ENCODE measurements at regions not wholly inside any gene's neighbourhood (a gene's known extent, or its start where the extent isn't known, plus 50 kb on each side); places are given as distances from the start of the nearest gene placed in this dataset.

GRCh38 chr3:111414531-111414930 is 127.5 kb upstream of the CD96 start:
- CTCF ChIA-PET = no interaction called here
- RAD21 ChIA-PET (ENCODE audit: low non-redundant PET in 1 of 2, low total read pairs in 2 of 2, uncharacterized antibody in 2 of 2, unreplicated experiment in 2 of 2) = no interaction called here
- ATAC-seq (no peak), DNase-seq (ENCODE audit: low read depth, low spot score) (no peak)
- POLR2A ChIA-PET = no interaction called here
- intact Hi-C loops (cut with micrococcal nuclease) = no loop called here
- Histone ChIP-seq H3K4me3 (replicated peaks in 1 of 2; ENCODE audit: low read depth in 1 of 2, low read length in 2 of 2) (no peak overlapping the region), H4K20me1 (ENCODE audit: insufficient read depth) (no peaks in the 10 kb centered on the region), H3K9me2 (ENCODE audit: insufficient read depth) (no peaks in the 10 kb centered on the region), H3K9me3 (ENCODE audit: control insufficient read depth in 1 of 2, insufficient read depth in 1 of 2, low read depth in 1 of 2, low read length in 2 of 2) (no peaks in the 10 kb centered on the region), H3K4me1 (ENCODE audit: control insufficient read depth in 1 of 2, insufficient read depth in 2 of 2, low read length in 2 of 2) (no peaks in the 10 kb centered on the region), H3K4me2 (ENCODE audit: low read length) (no peak overlapping the region), H3K27me3 (ENCODE audit: insufficient read depth, low read length) (no peaks in the 10 kb centered on the region), H3K27ac (ENCODE audit: low read depth, low read length) (no peak overlapping the region), H3K79me2 (ENCODE audit: insufficient read depth, low read length) (no peaks in the 10 kb centered on the region), H2AFZ (ENCODE audit: low read depth, low read length, poor library complexity, severe bottlenecking) (no peak overlapping the region), H3K36me3 (ENCODE audit: control insufficient read depth in 1 of 2, insufficient read depth in 2 of 2, low read length in 2 of 2) (no peaks in the 10 kb centered on the region), H3K9ac (ENCODE audit: low read length) (no peak overlapping the region)
- no peak for TF ChIP-seq RAD21 (IDR thresholded peaks at IDR 0.05; ENCODE audit: low read depth)
- TF ChIP-seq MAX (IDR thresholded peaks at IDR 0.05) = no peak
- TF ChIP-seq CBX3 (IDR thresholded peaks at IDR 0.05; ENCODE audit: low read depth) = no peak
- no peak for TF ChIP-seq ZFX (IDR thresholded peaks at IDR 0.05)
- no peak for TF ChIP-seq EZH2phosphoT487 (IDR thresholded peaks at IDR 0.05; ENCODE audit: borderline replicate concordance)
- TF ChIP-seq ZNF274 (IDR thresholded peaks at IDR 0.05; ENCODE audit: low read depth, low read length) = no peak
- TF ChIP-seq SP1 (IDR thresholded peaks at IDR 0.05; ENCODE audit: low read depth) = no peak
- TF ChIP-seq ELF1 (IDR thresholded peaks at IDR 0.05; ENCODE audit: borderline replicate concordance, low read depth) = no peak
- TF ChIP-seq REST (IDR thresholded peaks at IDR 0.05; ENCODE audit: low read depth) = no peak
- TF ChIP-seq ZBTB33 (IDR thresholded peaks at IDR 0.05; ENCODE audit: extremely low read depth, insufficient replicate concordance, low read length) = no peak
- no peak for TF ChIP-seq POLR2A (IDR thresholded peaks at IDR 0.05; ENCODE audit: borderline replicate concordance, extremely low read depth, insufficient read depth, insufficient read length)
- no TSS peak for BruUV-seq (replicated peaks)

All from HCT116 (cell line).